ENCODE measurements at regions not wholly inside any gene's neighbourhood (a gene's known extent, or its start where the extent isn't known, plus 50 kb on each side); places are given as distances from the start of the nearest gene placed in this dataset.
A peak's percentile ranks its signal among the peaks of the same experiment; 100 is the strongest.

DNA sequence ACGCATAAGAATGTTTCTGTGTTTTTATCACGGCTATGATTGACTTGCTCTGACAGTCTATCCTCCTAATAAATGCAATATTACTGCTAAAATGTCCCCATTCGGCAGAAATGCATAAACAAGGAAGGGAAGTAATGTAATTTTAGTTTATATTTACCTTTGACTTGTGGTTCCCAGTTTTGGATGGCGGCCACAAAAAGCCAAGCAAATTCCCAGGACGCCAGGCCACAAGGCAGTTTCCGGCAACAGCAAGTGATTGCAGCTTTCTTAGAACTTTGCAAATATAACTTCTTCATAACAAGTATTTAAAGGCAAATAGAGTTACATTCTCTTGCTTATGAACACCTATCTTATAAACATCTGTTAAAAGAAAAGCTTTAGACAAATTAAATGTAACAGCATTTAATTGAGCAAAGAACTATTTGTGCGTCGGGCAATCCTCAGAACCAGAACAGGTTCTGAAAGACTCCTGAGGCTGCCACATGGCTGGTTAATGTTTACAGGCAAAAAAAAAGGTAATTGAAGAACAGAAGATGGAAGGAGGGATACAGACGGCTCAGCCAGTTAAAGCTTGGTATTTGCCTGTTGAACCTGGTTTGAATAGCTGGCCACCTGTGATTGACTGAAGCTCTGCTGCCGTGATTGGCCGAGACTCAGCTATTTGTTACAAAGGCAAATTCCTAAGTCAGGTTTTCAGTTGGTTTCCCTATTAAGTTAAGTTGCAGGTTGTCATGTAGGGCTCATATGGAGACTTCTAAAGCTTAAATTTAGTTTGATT, 80.8 kb downstream of the C21orf91 start:
- H3K9me3 ChIP-seq (replicated peaks; ENCODE audit: control insufficient read depth, low read depth, low read length) = no peaks in the 10 kb centered on the region
- no peaks in the 10 kb centered on the region for H3K36me3 ChIP-seq (ENCODE audit: control insufficient read depth, insufficient read depth, low read length)
- no peak overlapping the region for H3K27ac ChIP-seq (ENCODE audit: low read length)
- H3K4me1 ChIP-seq (ENCODE audit: control insufficient read depth, insufficient read depth, low read length) = no peaks in the 10 kb centered on the region
- no peaks in the 10 kb centered on the region for H3K27me3 ChIP-seq (ENCODE audit: control insufficient read depth, insufficient read depth, low read length)
- DNase-seq = peak; percentile 12
- no peak overlapping the region for H3K4me3 ChIP-seq (ENCODE audit: low read length)
- 86% methylated on average over 5 of the region's 11 CpGs for WGBS (ENCODE audit: insufficient coverage)

DNA sequence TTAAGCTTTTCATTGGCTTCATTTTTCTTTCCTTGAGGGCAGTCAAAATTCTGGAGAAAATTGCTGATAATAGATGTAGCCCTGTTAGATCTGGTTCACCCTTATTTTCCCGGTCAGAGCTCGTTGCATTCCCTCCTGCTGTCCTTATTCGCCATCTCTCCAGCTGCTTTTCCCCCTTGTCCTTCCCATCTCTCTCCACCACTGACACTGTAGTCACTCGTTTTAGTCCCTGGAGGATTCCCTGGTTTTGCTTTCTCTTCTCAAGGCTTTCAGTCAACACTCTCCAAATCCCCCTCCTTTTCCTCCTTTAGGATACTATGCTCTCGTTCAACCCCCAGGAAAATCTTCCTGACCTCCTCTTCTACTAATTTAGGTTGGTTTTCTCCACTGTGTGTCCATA, 83.1 kb downstream of the C21orf91 start:
- no peak overlapping the region for H3K4me3 ChIP-seq (ENCODE audit: low read length)
- H3K27ac ChIP-seq (ENCODE audit: low read length) = no peak overlapping the region
- no peaks in the 10 kb centered on the region for H3K9me3 ChIP-seq (replicated peaks; ENCODE audit: control insufficient read depth, low read depth, low read length)
- no peaks in the 10 kb centered on the region for H3K36me3 ChIP-seq (ENCODE audit: control insufficient read depth, insufficient read depth, low read length)
- DNase-seq = peak; percentile 44
- WGBS (ENCODE audit: insufficient coverage) = 61% methylated on average over 5 of the region's 5 CpGs
- H3K27me3 ChIP-seq (ENCODE audit: control insufficient read depth, insufficient read depth, low read length) = no peaks in the 10 kb centered on the region
- H3K4me1 ChIP-seq (ENCODE audit: control insufficient read depth, insufficient read depth, low read length) = no peaks in the 10 kb centered on the region

DNA sequence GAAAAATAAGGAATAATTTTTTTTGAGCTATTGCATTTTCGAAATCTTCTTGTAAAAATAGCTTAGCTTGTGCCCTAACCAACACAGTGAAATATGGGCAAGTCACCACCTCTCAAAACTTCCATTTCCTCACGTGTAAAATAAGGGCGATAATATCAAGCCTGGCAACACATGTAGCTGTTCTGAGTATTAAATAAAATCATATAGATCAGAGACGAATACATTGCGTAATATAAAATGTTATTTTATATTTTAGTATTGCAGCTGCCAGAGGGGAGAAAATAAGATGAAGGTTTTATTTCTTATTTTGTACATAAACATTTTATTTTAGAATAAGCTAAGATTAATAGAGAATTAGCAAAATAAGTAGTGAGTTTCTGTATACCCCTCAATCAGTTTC, 85.9 kb downstream of the C21orf91 start:
- WGBS (ENCODE audit: insufficient coverage) = no CpG with 5 or more reads among the region's 5 CpGs
- no peaks in the 10 kb centered on the region for H3K4me1 ChIP-seq (ENCODE audit: control insufficient read depth, insufficient read depth, low read length)
- no peaks in the 10 kb centered on the region for H3K9me3 ChIP-seq (replicated peaks; ENCODE audit: control insufficient read depth, low read depth, low read length)
- no peak for DNase-seq
- H3K36me3 ChIP-seq (ENCODE audit: control insufficient read depth, insufficient read depth, low read length) = no peaks in the 10 kb centered on the region
- H3K4me3 ChIP-seq (ENCODE audit: low read length) = no peak overlapping the region
- H3K27ac ChIP-seq (ENCODE audit: low read length) = no peak overlapping the region
- no peaks in the 10 kb centered on the region for H3K27me3 ChIP-seq (ENCODE audit: control insufficient read depth, insufficient read depth, low read length)

DNA sequence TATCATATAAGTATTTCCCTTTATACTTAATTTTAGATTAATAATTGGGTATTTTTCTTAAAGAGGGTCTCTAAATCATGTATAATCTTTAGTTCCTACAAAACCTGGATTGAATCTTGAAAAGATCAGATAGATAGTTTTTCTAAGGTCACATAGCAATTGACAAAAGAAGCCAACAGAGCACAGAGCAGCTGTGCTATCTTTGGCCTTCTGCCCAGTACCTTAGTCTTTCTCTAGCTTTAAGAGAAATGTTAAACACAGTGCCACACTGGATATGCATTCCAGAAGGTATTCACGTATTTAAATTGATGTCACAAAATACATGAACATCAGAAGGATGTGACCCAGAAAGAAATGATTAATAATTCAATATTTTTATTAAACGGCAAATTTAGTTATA, 86.8 kb downstream of the C21orf91 start:
- no peaks in the 10 kb centered on the region for H3K9me3 ChIP-seq (replicated peaks; ENCODE audit: control insufficient read depth, low read depth, low read length)
- no peak overlapping the region for H3K4me3 ChIP-seq (ENCODE audit: low read length)
- no peaks in the 10 kb centered on the region for H3K27me3 ChIP-seq (ENCODE audit: control insufficient read depth, insufficient read depth, low read length)
- DNase-seq = peak; percentile 50
- WGBS (ENCODE audit: insufficient coverage) = no CpG with 5 or more reads among the region's 2 CpGs
- no peak overlapping the region for H3K27ac ChIP-seq (ENCODE audit: low read length)
- H3K36me3 ChIP-seq (ENCODE audit: control insufficient read depth, insufficient read depth, low read length) = no peaks in the 10 kb centered on the region
- no peaks in the 10 kb centered on the region for H3K4me1 ChIP-seq (ENCODE audit: control insufficient read depth, insufficient read depth, low read length)

DNA sequence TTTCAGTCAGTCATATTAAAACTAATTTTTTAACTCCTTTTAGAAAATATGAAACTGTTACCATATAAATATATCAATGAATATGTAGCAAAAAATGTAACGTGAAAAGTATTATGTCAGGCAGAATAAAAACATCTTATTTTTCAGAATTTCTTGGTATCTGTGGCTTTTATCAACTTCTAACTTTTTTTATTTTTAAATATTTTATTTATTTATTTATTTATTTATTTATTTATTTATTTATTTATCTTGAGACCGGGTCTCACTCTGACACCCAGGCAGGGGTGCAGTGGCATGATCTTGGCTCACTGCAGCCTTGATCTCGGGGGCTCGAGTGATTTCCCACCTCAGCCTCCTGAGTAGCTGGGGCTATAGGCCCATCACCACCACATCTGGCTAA, 87.6 kb downstream of the C21orf91 start:
- Histone ChIP-seq H3K27ac (ENCODE audit: low read length) (no peak overlapping the region), H3K27me3 (ENCODE audit: control insufficient read depth, insufficient read depth, low read length) (no peaks in the 10 kb centered on the region), H3K4me1 (ENCODE audit: control insufficient read depth, insufficient read depth, low read length) (no peaks in the 10 kb centered on the region), H3K9me3 (replicated peaks; ENCODE audit: control insufficient read depth, low read depth, low read length) (no peaks in the 10 kb centered on the region), H3K36me3 (ENCODE audit: control insufficient read depth, insufficient read depth, low read length) (no peaks in the 10 kb centered on the region), H3K4me3 (ENCODE audit: low read length) (no peak overlapping the region)
- WGBS (ENCODE audit: insufficient coverage) = no CpG with 5 or more reads among the region's 4 CpGs
- DNase-seq = no peak

DNA sequence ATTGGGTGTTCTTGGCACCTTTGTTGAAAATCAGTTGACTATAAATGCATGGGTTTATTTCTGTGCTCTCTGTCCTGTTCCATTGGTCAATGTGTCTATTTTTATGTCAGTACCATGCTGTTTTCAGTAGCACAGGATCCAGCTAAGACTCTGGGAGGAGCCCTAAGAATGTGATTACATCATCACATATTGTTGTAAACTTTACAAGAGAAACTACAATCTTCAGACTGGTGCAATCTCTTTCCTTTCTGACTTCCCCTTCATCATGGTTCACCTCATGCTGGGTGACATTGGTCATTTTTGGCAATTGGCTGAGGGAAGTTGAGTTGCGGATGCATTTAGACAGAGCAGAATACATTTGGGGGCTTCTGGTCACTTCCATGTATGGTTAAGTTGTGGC, 88.4 kb downstream of the C21orf91 start:
- Histone ChIP-seq H3K4me3 (ENCODE audit: low read length) (no peak overlapping the region), H3K27me3 (ENCODE audit: control insufficient read depth, insufficient read depth, low read length) (no peaks in the 10 kb centered on the region), H3K4me1 (ENCODE audit: control insufficient read depth, insufficient read depth, low read length) (no peaks in the 10 kb centered on the region), H3K27ac (ENCODE audit: low read length) (peak overlapping the region; percentile 6), H3K9me3 (replicated peaks; ENCODE audit: control insufficient read depth, low read depth, low read length) (no peaks in the 10 kb centered on the region), H3K36me3 (ENCODE audit: control insufficient read depth, insufficient read depth, low read length) (no peaks in the 10 kb centered on the region)
- peak; percentile 13 for DNase-seq
- WGBS (ENCODE audit: insufficient coverage) = 63% methylated on average over 1 of the region's 1 CpG

DNA sequence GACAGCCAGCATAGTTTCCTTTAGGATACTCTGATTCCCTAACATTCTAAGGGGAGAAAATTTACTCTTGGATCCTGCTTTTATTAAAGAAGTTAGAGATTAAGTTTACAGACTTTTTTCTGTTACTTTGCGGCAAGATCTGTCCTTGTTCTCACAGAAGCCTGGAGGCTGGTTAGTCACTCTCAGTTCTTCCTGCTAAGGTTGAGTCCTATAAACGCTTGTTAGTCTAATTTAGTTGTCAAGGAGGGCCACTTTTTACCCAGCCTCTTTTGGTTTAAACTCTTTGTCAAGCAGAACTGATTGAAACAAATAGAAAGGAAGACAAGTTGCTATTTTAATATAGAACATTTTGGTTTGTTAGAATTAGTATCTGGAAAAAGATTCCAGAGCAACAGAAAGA, 89.7 kb downstream of the C21orf91 start:
- Histone ChIP-seq H3K36me3 (ENCODE audit: control insufficient read depth, insufficient read depth, low read length) (no peaks in the 10 kb centered on the region), H3K4me3 (ENCODE audit: low read length) (no peak overlapping the region), H3K4me1 (ENCODE audit: control insufficient read depth, insufficient read depth, low read length) (no peaks in the 10 kb centered on the region), H3K27me3 (ENCODE audit: control insufficient read depth, insufficient read depth, low read length) (no peaks in the 10 kb centered on the region), H3K9me3 (replicated peaks; ENCODE audit: control insufficient read depth, low read depth, low read length) (no peaks in the 10 kb centered on the region), H3K27ac (ENCODE audit: low read length) (no peak overlapping the region)
- no peak for DNase-seq
- WGBS (ENCODE audit: insufficient coverage) = 80% methylated on average over 1 of the region's 2 CpGs

DNA sequence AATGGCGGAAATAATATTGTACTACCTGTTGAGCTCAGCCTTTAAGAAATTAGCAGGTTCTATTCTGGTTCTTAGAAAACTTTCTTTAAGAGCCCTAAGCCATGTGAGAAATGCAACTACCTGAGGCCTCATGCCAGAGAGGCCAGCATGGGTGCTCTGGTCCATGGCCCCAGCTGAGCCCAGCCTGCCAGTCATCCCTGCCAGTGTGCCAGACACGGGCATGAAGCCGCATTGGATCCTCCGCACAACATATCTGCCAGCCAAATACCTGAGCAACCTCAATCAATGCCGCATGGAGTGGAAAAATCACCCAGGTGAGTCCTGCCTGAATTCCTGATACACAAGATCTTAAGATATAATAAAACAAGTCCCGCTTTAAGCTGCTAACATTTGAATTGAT, 91.8 kb downstream of the C21orf91 start:
- Histone ChIP-seq H3K27me3 (ENCODE audit: control insufficient read depth, insufficient read depth, low read length) (no peaks in the 10 kb centered on the region), H3K27ac (ENCODE audit: low read length) (no peak overlapping the region), H3K4me1 (ENCODE audit: control insufficient read depth, insufficient read depth, low read length) (no peaks in the 10 kb centered on the region), H3K36me3 (ENCODE audit: control insufficient read depth, insufficient read depth, low read length) (no peaks in the 10 kb centered on the region), H3K4me3 (ENCODE audit: low read length) (no peak overlapping the region), H3K9me3 (replicated peaks; ENCODE audit: control insufficient read depth, low read depth, low read length) (no peaks in the 10 kb centered on the region)
- DNase-seq = no peak
- 79% methylated on average over 5 of the region's 6 CpGs for WGBS (ENCODE audit: insufficient coverage)

DNA sequence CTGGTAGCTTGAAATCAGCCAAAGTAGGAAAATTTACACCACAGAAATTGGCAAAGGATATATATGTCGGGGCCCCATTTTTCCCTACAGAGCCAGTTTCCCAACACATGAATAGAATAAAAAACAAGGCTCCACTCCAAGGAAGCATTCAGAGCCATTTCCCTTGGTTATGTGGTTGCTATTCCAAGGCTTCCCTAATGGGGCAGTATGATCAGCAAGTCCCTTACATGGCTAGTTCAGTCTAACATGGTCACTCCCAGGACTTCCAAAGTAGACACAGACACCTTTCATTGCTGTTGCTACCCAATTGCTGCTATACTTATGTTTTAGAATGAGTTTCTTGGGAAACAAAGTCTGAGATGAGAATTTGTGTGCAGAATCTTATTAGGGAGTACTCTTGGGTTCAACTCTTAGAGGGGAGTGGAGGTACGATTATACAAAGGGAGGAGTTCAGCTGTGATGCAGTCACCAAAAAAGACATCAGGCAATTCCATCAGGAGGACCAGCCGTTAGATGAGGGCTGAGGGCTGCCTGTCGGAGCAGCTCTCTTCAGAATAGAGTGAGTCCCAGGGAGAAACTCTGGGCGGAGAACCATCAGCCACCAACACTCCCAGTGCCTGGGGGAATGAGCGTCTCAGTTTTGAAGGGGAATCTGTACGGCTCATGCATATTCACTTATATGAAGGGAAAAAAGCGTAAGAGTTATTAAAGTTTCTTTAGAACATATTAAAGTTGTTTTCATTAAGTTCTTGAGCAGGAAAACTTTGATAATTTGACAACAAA, 92.9 kb downstream of the C21orf91 start:
- H3K36me3 ChIP-seq (ENCODE audit: control insufficient read depth, insufficient read depth, low read length) = no peaks in the 10 kb centered on the region
- H3K4me3 ChIP-seq (ENCODE audit: low read length) = no peak overlapping the region
- WGBS (ENCODE audit: insufficient coverage) = 78% methylated on average over 2 of the region's 8 CpGs
- no peak overlapping the region for H3K27ac ChIP-seq (ENCODE audit: low read length)
- DNase-seq = peak; percentile 32
- no peaks in the 10 kb centered on the region for H3K9me3 ChIP-seq (replicated peaks; ENCODE audit: control insufficient read depth, low read depth, low read length)
- H3K27me3 ChIP-seq (ENCODE audit: control insufficient read depth, insufficient read depth, low read length) = no peaks in the 10 kb centered on the region
- H3K4me1 ChIP-seq (ENCODE audit: control insufficient read depth, insufficient read depth, low read length) = no peaks in the 10 kb centered on the region

DNA sequence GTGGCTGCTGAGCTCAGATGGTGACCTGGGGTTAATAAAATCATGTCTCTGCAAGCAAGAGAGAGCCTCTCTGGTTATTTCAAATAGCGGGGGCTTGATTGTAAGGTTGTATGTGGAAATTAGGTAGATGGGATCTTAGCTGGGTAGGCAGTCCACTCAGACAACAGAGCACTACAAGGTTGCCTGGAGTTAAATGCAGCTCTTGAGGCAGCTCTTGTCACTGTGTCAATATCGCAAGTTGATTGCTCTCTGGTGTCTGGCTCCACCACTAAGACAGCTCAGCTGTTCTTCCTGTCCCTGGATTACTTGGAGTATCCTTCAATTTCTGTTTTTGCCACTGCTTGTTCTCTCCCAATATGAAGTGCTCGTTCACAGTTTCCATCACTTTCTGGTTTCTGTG, 93.8 kb downstream of the C21orf91 start:
- Histone ChIP-seq H3K27ac (ENCODE audit: low read length) (no peak overlapping the region), H3K27me3 (ENCODE audit: control insufficient read depth, insufficient read depth, low read length) (no peaks in the 10 kb centered on the region), H3K9me3 (replicated peaks; ENCODE audit: control insufficient read depth, low read depth, low read length) (no peaks in the 10 kb centered on the region), H3K36me3 (ENCODE audit: control insufficient read depth, insufficient read depth, low read length) (no peaks in the 10 kb centered on the region), H3K4me1 (ENCODE audit: control insufficient read depth, insufficient read depth, low read length) (no peaks in the 10 kb centered on the region), H3K4me3 (ENCODE audit: low read length) (no peak overlapping the region)
- DNase-seq = peak; percentile 14
- 22% methylated on average over 2 of the region's 3 CpGs for WGBS (ENCODE audit: insufficient coverage)

Data from muscle of leg (tissue), 3 donors.